ENCODE measurements at regions not wholly inside any gene's neighbourhood (a gene's known extent, or its start where the extent isn't known, plus 50 kb on each side); places are given as distances from the start of the nearest gene placed in this dataset.

GRCh38 chr14:42541535-42542001 lies 934.9 kb downstream of the LRFN5 start:
- no peak overlapping the region for H3K27ac ChIP-seq
- no peaks in the 10 kb centered on the region for H3K9me3 ChIP-seq
- no peaks in the 10 kb centered on the region for H3K36me3 ChIP-seq
- no peak for ATAC-seq
- no peaks in the 10 kb centered on the region for H3K27me3 ChIP-seq
- H3K4me1 ChIP-seq, result no peaks in the 10 kb centered on the region
- no peak for DNase-seq
- TF ChIP-seq, protein P1, sequence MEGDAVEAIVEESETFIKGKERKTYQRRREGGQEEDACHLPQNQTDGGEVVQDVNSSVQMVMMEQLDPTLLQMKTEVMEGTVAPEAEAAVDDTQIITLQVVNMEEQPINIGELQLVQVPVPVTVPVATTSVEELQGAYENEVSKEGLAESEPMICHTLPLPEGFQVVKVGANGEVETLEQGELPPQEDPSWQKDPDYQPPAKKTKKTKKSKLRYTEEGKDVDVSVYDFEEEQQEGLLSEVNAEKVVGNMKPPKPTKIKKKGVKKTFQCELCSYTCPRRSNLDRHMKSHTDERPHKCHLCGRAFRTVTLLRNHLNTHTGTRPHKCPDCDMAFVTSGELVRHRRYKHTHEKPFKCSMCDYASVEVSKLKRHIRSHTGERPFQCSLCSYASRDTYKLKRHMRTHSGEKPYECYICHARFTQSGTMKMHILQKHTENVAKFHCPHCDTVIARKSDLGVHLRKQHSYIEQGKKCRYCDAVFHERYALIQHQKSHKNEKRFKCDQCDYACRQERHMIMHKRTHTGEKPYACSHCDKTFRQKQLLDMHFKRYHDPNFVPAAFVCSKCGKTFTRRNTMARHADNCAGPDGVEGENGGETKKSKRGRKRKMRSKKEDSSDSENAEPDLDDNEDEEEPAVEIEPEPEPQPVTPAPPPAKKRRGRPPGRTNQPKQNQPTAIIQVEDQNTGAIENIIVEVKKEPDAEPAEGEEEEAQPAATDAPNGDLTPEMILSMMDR (IDR thresholded peaks at IDR 0.05), result no peak
- intact Hi-C loops (cut with DNase I), result no loop called here
- H3K4me3 ChIP-seq, result no peak overlapping the region

GRCh38 chr14:42535397-42535796 lies 928.7 kb downstream of the LRFN5 start:
- no peaks in the 10 kb centered on the region for H3K4me1 ChIP-seq
- TF ChIP-seq, protein P1 (IDR thresholded peaks at IDR 0.05), result no peak

DNA sequence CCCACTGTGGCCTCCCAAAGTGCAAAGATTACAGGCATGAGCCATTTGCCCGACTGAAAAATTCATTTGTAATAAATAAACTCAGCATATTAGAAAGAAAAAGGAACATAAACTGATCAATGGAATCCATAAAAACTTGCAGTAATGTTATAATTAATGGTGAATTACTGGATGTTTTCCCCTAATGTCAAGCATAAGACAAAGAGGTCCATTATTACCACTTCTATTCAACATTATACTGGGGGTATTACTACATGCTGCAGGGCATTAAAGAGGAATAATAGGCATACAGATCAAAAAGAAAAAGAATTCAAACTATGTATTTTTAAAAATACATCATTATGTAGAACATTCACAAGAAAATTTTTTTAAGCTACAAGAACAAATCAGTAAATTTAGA lies 926.8 kb downstream of the LRFN5 start:
- no peaks in the 10 kb centered on the region for H3K9me3 ChIP-seq
- no peaks in the 10 kb centered on the region for H3K4me1 ChIP-seq
- no peaks in the 10 kb centered on the region for H3K36me3 ChIP-seq
- no peak overlapping the region for H3K27ac ChIP-seq
- TF ChIP-seq, protein P1 (IDR thresholded peaks at IDR 0.05), result no peak
- no peak for ATAC-seq
- intact Hi-C loops (cut with DNase I), result no loop called here
- H3K27me3 ChIP-seq, result no peaks in the 10 kb centered on the region
- H3K4me3 ChIP-seq, result no peak overlapping the region
- no peak for DNase-seq

More at GRCh38 chr14:42535397-42535796, 928.7 kb downstream of the LRFN5 start:
- DNase-seq, result no peak
- H3K27ac ChIP-seq, result no peak overlapping the region
- no peak for ATAC-seq
- no peaks in the 10 kb centered on the region for H3K36me3 ChIP-seq
- intact Hi-C loops (cut with DNase I), result no loop called here
- no peaks in the 10 kb centered on the region for H3K9me3 ChIP-seq
- H3K4me3 ChIP-seq, result no peak overlapping the region
- H3K27me3 ChIP-seq, result no peaks in the 10 kb centered on the region

GRCh38 chr14:42532194-42532593 lies 925.5 kb downstream of the LRFN5 start:
- TF ChIP-seq, protein P1 (IDR thresholded peaks at IDR 0.05), result no peak
- H3K4me3 ChIP-seq, result no peak overlapping the region
- intact Hi-C loops (cut with DNase I), result no loop called here
- H3K9me3 ChIP-seq, result no peaks in the 10 kb centered on the region
- DNase-seq, result no peak
- ATAC-seq, result no peak
- no peak overlapping the region for H3K27ac ChIP-seq
- H3K4me1 ChIP-seq, result no peaks in the 10 kb centered on the region
- H3K27me3 ChIP-seq, result no peaks in the 10 kb centered on the region
- H3K36me3 ChIP-seq, result no peaks in the 10 kb centered on the region

- Histone ChIP-seq H3K27me3 (no peaks in the 10 kb centered on the region), H3K36me3 (no peaks in the 10 kb centered on the region), H3K9me3 (no peaks in the 10 kb centered on the region), H3K4me3 (no peak overlapping the region), H3K27ac (no peak overlapping the region), H3K4me1 (no peaks in the 10 kb centered on the region)
- ATAC-seq (no peak), DNase-seq (no peak)
- intact Hi-C loops (cut with DNase I), result no loop called here
- TF ChIP-seq, protein P1 (IDR thresholded peaks at IDR 0.05), result no peak
Measured at GRCh38 chr14:42527141-42527540, 920.5 kb downstream of the LRFN5 start.
